ENCODE measurements at regions not wholly inside any gene's neighbourhood (a gene's known extent, or its start where the extent isn't known, plus 50 kb on each side); places are given as distances from the start of the nearest gene placed in this dataset.

DNA sequence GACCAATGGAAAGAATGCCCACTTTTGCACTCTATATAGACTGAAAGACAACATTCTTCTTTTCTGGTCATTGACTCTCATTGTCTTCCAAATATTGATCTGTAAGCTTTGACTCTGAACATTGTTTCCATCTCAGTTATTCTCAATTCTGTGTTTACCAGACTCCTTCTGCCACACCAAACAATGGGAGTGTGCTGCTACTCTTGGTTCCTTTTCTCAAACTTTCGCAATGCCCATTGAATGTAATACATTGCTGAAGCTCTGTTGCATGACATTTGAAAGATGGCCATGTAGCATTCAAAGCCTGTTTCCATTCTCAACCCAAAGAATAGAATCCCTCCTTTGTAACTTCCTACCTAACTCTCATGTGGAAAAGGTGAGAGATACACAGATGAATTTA, 136.2 kb downstream of the BTC start:
- Histone ChIP-seq H3K27ac (no peak overlapping the region), H3K27me3 (no peaks in the 10 kb centered on the region), H3K9me3 (no peaks in the 10 kb centered on the region), H3K4me3 (no peak overlapping the region), H3K36me3 (no peaks in the 10 kb centered on the region), H3K4me1 (peaks cover 0 to 13% (median 0%) of the 10 kb centered on the region in 3 donors)
- no peak for TF ChIP-seq POLR2A (IDR thresholded peaks at IDR 0.05)
- no peak for TF ChIP-seq POLR2AphosphoS5 (IDR thresholded peaks at IDR 0.05)
- TF ChIP-seq EP300 (IDR thresholded peaks at IDR 0.05): no peak
- TF ChIP-seq, protein P1, sequence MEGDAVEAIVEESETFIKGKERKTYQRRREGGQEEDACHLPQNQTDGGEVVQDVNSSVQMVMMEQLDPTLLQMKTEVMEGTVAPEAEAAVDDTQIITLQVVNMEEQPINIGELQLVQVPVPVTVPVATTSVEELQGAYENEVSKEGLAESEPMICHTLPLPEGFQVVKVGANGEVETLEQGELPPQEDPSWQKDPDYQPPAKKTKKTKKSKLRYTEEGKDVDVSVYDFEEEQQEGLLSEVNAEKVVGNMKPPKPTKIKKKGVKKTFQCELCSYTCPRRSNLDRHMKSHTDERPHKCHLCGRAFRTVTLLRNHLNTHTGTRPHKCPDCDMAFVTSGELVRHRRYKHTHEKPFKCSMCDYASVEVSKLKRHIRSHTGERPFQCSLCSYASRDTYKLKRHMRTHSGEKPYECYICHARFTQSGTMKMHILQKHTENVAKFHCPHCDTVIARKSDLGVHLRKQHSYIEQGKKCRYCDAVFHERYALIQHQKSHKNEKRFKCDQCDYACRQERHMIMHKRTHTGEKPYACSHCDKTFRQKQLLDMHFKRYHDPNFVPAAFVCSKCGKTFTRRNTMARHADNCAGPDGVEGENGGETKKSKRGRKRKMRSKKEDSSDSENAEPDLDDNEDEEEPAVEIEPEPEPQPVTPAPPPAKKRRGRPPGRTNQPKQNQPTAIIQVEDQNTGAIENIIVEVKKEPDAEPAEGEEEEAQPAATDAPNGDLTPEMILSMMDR (IDR thresholded peaks at IDR 0.05): no peak
- 80 to 100% methylated on average over 1 of the region's 1 CpG for WGBS, 2 donors (ENCODE audit: low coverage in 1 of 2)
- no peak for ATAC-seq

DNA sequence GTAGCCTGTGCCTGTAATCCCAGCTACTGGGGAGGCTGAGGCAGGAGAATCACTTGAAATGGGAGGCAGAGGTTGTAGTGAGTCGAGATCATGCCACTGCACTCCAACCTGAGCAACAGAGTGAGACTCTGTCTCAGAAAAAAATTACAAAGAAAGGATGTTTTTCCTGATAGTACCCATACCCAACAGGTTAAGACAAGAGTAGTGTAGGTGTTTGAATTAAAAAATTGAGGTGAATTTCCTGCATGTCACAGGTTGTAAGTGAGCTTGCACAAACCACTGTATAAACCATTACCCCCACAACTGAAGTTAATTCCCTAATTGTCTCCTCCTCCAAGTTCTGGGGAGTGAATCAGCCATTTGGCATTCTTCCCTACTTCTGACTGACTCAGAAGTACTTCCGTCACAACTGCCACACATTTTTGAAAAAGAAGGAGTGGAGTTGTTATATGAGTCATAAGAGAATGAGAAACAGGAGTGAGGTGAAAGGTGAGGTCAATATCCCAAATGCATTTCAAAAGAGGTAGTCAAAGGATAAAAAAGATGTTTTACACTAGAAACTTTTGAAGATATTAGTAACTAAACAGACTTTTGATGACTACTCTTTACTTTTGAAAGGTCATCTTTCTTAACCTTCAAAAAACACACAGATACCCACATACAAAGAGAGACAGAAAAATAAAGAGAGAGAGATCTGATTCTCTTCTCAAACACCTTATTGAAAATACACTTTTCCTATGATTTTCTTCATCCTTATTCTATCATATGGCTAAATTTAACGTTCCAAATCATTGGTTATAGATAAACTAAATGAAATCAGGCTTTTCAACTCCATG, 134.5 kb downstream of the BTC start:
- WGBS, 2 donors (ENCODE audit: low coverage in 1 of 2): 32 to 62% methylated on average over 2 to 3 of the region's 3 CpGs
- ATAC-seq: peak; percentile 90

DNA sequence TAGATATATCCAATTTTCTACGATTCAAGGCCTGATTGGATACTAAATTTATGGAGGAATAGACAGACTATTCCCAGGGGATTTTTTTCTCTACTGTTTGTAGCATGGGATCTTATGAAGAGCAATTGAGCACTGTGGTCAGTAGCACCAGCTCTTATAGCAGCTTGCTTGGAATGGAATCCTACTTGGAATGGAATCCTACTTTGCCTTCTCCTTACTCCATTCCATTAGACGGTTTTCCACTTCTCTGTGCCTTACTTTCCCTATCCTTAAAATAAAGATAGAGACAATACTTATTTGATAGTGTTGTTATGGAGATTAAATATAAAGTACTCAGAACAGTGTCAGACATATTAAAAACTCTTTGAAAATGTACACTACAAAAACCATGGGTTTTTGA, 133.5 kb downstream of the BTC start:
- no peaks in the 10 kb centered on the region for H3K27me3 ChIP-seq
- TF ChIP-seq EP300 (IDR thresholded peaks at IDR 0.05) (no peak), POLR2AphosphoS5 (IDR thresholded peaks at IDR 0.05) (no peak), POLR2A (IDR thresholded peaks at IDR 0.05) (no peak)
- TF ChIP-seq, protein P1 (IDR thresholded peaks at IDR 0.05): no peak
- H3K4me1 ChIP-seq: peaks cover 0 to 13% (median 0%) of the 10 kb centered on the region in 3 donors
- WGBS, 2 donors (ENCODE audit: low coverage in 1 of 2): 78 to 87% methylated on average over 2 of the region's 2 CpGs
- H3K4me3 ChIP-seq: no peak overlapping the region
- H3K27ac ChIP-seq: no peak overlapping the region
- H3K36me3 ChIP-seq: no peaks in the 10 kb centered on the region
- no peaks in the 10 kb centered on the region for H3K9me3 ChIP-seq
- ATAC-seq: no peak

More for the DNA sequence above, 134.5 kb downstream of the BTC start:
- Histone ChIP-seq H3K27ac (no peak overlapping the region), H3K36me3 (no peaks in the 10 kb centered on the region), H3K9me3 (no peaks in the 10 kb centered on the region), H3K4me1 (peaks cover 0 to 13% (median 0%) of the 10 kb centered on the region in 3 donors), H3K27me3 (no peaks in the 10 kb centered on the region), H3K4me3 (no peak overlapping the region)
- TF ChIP-seq EP300 (IDR thresholded peaks at IDR 0.05): no peak
- peak; percentile 66 for TF ChIP-seq POLR2AphosphoS5 (IDR thresholded peaks at IDR 0.05)
- TF ChIP-seq POLR2A (IDR thresholded peaks at IDR 0.05): no peak

DNA sequence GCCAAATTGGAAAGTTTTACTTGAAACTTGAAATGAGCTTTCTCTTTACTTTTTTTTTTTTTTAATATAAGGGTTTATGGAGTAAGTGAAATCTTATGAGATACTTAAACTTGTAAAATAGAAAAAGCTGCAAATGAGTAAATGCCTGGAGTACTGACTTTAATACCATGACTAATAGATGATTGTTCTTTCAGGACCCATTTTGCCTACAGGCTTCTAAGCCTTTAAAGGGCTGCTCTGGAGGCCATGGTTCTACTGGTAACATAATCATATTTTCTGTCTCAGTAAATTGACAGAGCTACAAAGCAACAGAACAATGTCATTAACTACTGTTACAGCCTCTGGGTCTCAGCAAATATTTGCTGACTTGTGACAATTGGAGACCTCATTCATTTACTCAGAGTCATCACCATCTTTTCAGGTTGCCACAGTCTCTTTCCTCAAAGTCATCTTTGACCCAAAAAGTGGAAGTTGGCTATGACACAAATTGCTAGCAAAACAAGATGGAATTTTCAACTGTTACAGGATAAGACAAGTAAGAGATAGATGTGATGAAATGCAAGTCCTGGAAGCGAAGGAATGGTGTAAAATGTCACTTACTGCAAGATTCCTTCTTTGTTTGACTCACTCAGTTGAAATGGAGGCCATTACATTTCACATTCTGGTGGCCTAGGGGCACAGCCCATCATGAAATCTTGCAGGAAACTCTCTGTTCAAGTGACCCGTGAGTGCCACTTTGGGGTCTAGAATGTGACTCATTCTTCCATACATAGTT, 132.7 kb downstream of the BTC start:
- no peak for ATAC-seq
- no peaks in the 10 kb centered on the region for H3K36me3 ChIP-seq
- no peak overlapping the region for H3K27ac ChIP-seq
- WGBS, 2 donors (ENCODE audit: low coverage in 1 of 2): 73 to 89% methylated on average over 2 of the region's 2 CpGs
- H3K9me3 ChIP-seq: no peaks in the 10 kb centered on the region
- H3K4me3 ChIP-seq: no peak overlapping the region
- no peak for TF ChIP-seq POLR2AphosphoS5 (IDR thresholded peaks at IDR 0.05)
- no peak for TF ChIP-seq POLR2A (IDR thresholded peaks at IDR 0.05)
- no peak for TF ChIP-seq EP300 (IDR thresholded peaks at IDR 0.05)
- TF ChIP-seq, protein P1 (IDR thresholded peaks at IDR 0.05): no peak
- H3K4me1 ChIP-seq: peaks cover 0 to 13% (median 0%) of the 10 kb centered on the region in 3 donors
- H3K27me3 ChIP-seq: no peaks in the 10 kb centered on the region

DNA sequence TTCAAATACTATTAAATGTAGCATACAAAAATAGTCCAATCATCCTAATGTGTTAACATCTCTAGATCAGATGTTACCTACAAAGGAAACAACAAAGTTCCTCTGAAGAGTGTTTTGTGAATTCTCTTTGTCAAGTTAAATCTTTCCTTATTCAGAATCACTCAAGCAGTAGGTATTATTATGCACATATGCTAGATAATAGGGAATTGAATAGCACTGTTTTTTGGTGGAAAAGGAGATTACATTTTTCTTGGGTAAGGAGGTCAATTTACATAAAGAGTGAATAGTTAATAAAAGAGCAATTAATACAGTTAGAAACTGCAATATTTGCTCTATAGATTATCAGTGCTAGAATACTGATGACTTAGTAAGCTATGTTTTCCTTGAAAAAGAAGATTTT, 130.7 kb downstream of the BTC start:
- no peak for TF ChIP-seq POLR2A (IDR thresholded peaks at IDR 0.05)
- no peak for TF ChIP-seq POLR2AphosphoS5 (IDR thresholded peaks at IDR 0.05)
- no peak for TF ChIP-seq EP300 (IDR thresholded peaks at IDR 0.05)
- TF ChIP-seq, protein P1 (IDR thresholded peaks at IDR 0.05): no peak
- Histone ChIP-seq H3K36me3 (no peaks in the 10 kb centered on the region), H3K4me1 (peaks cover 0 to 13% (median 0%) of the 10 kb centered on the region in 3 donors), H3K9me3 (no peaks in the 10 kb centered on the region), H3K27ac (no peak overlapping the region), H3K27me3 (no peaks in the 10 kb centered on the region), H3K4me3 (no peak overlapping the region)
- ATAC-seq: no peak

Measured in gastroesophageal sphincter (tissue), 4 donors.